OCI-LY1 (cell line): ENCODE measurements at regions not wholly inside any gene's neighbourhood (a gene's known extent, or its start where the extent isn't known, plus 50 kb on each side); places are given as distances from the start of the nearest gene placed in this dataset.

Experiments used
- H2AFZ ChIP-seq: fragments of 200-600 bp; sonication (generic), shearing (Covaris generic); 2 replicates; pipeline ENCODE4 v1.6.0; 2014; ENCODE audit warnings: antibody characterized with exemption, mild to moderate bottlenecking, low read length
- H3F3A ChIP-seq: fragments of 200-600 bp; sonication (generic), shearing (Covaris generic); 2 replicates; pipeline ENCODE4 v1.6.0; 2014; ENCODE audit warnings: mild to moderate bottlenecking, antibody characterized with exemption, low read length, moderate library complexity; ENCODE audit not compliant: insufficient read depth
- H3K27ac ChIP-seq: fragments of 200-600 bp; sonication (generic); 2 replicates; pipeline ENCODE4 v1.5.1; 2014; ENCODE audit warnings: low read length, mixed run types, mild to moderate bottlenecking, low read depth; ENCODE audit not compliant: poor library complexity, severe bottlenecking
- H3K27me3 ChIP-seq: fragments of 200-600 bp; sonication (generic); 2 replicates; pipeline ENCODE4 v1.6.0; 2014; ENCODE audit warnings: antibody characterized with exemption, mild to moderate bottlenecking, low read length, moderate library complexity; ENCODE audit not compliant: insufficient read depth
- H3K36me3 ChIP-seq: fragments of 200-600 bp; sonication (generic); 2 replicates; pipeline ENCODE4 v1.6.1; 2014; ENCODE audit warnings: mild to moderate bottlenecking, antibody characterized with exemption, low read length, moderate library complexity, mixed read lengths; ENCODE audit not compliant: insufficient read depth
- H3K4me1 ChIP-seq: fragments of 200-600 bp; sonication (generic); 2 replicates; pipeline ENCODE4 v1.5.1; 2014; ENCODE audit warnings: mild to moderate bottlenecking, low read length, moderate library complexity; ENCODE audit not compliant: insufficient read depth, severe bottlenecking
- H3K4me2 ChIP-seq: fragments of 200-600 bp; sonication (generic), shearing (Covaris generic); 2 replicates; pipeline ENCODE4 v1.6.1; 2014; ENCODE audit warnings: low read length
- H3K4me3 ChIP-seq: fragments of 200-600 bp; sonication (generic); 2 replicates; pipeline ENCODE4 v1.5.1; 2014; ENCODE audit warnings: low read length, low read depth, mild to moderate bottlenecking, mixed read lengths; ENCODE audit not compliant: poor library complexity, severe bottlenecking
- H3K79me2 ChIP-seq: fragments of 200-600 bp; shearing (Covaris generic); 2 replicates; pipeline ENCODE4 v1.6.1; 2016; ENCODE audit warnings: mixed run types, low read length, mixed read lengths; ENCODE audit not compliant: insufficient read depth
- H3K9ac ChIP-seq: fragments of 200-600 bp; sonication (generic), shearing (Covaris generic); 2 replicates; pipeline ENCODE4 v1.6.1; 2014; ENCODE audit warnings: mild to moderate bottlenecking, low read length, mixed read lengths
- H3K9me2 ChIP-seq: fragments of 200-600 bp; sonication (generic), shearing (Covaris generic); 2 replicates; pipeline ENCODE4 v1.6.1; 2014; ENCODE audit warnings: low read depth, mild to moderate bottlenecking, low read length, mixed read lengths
- H3K9me3 ChIP-seq: fragments of 200-600 bp; shearing (Covaris generic); 2 replicates; pipeline ENCODE4 v1.6.1; 2014; ENCODE audit warnings: low read length, mixed read lengths
- H4K20me1 ChIP-seq: fragments of 200-600 bp; sonication (generic), shearing (Covaris generic); 2 replicates; pipeline ENCODE4 v1.6.0; 2016; ENCODE audit warnings: mild to moderate bottlenecking, low read length; ENCODE audit not compliant: insufficient read depth
- EZH2 ChIP-seq: fragments of 200-600 bp; sonication (generic), shearing (Covaris generic); IDR thresholded peaks from 2 replicates; pipeline ENCODE4 v1.8.0; 2017; ENCODE audit warnings: borderline replicate concordance, mixed run types, mild to moderate bottlenecking, antibody characterized with exemption, low read length, moderate library complexity, mixed read lengths
- TF ChIP-seq, protein P1 (sequence below): fragments of 200-600 bp; sonication (generic), shearing (Covaris generic); IDR thresholded peaks from 2 replicates; pipeline ENCODE4 v1.5.1; 2017; ENCODE audit warnings: mild to moderate bottlenecking, antibody characterized with exemption, low read length, moderate library complexity, mixed read lengths

- Histone ChIP-seq H3F3A (no peaks in the 10 kb centered on the region), H3K9me3 (no peaks in the 10 kb centered on the region), H3K27ac (no peak overlapping the region), H4K20me1 (no peaks in the 10 kb centered on the region), H3K4me1 (no peaks in the 10 kb centered on the region), H3K9me2 (no peaks in the 10 kb centered on the region), H3K4me2 (no peak overlapping the region), H3K79me2 (no peaks in the 10 kb centered on the region), H2AFZ (no peak overlapping the region), H3K36me3 (no peaks in the 10 kb centered on the region), H3K9ac (no peak overlapping the region), H3K4me3 (no peak overlapping the region), H3K27me3 (no peaks in the 10 kb centered on the region)
- TF ChIP-seq, protein P1, sequence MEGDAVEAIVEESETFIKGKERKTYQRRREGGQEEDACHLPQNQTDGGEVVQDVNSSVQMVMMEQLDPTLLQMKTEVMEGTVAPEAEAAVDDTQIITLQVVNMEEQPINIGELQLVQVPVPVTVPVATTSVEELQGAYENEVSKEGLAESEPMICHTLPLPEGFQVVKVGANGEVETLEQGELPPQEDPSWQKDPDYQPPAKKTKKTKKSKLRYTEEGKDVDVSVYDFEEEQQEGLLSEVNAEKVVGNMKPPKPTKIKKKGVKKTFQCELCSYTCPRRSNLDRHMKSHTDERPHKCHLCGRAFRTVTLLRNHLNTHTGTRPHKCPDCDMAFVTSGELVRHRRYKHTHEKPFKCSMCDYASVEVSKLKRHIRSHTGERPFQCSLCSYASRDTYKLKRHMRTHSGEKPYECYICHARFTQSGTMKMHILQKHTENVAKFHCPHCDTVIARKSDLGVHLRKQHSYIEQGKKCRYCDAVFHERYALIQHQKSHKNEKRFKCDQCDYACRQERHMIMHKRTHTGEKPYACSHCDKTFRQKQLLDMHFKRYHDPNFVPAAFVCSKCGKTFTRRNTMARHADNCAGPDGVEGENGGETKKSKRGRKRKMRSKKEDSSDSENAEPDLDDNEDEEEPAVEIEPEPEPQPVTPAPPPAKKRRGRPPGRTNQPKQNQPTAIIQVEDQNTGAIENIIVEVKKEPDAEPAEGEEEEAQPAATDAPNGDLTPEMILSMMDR = no peak
- TF ChIP-seq EZH2 = no peak
Measured at GRCh38 chr2:35081622-35082015, 1274.0 kb upstream of the CRIM1 start.

- Histone ChIP-seq H3K79me2 (no peaks in the 10 kb centered on the region), H3K9me2 (no peaks in the 10 kb centered on the region), H3K4me1 (no peaks in the 10 kb centered on the region), H3K36me3 (no peaks in the 10 kb centered on the region), H3K27me3 (no peaks in the 10 kb centered on the region), H3K4me2 (no peak overlapping the region), H3K4me3 (no peak overlapping the region), H3K9ac (no peak overlapping the region), H4K20me1 (no peaks in the 10 kb centered on the region), H2AFZ (no peak overlapping the region), H3K9me3 (no peaks in the 10 kb centered on the region), H3F3A (no peaks in the 10 kb centered on the region), H3K27ac (no peak overlapping the region)
- TF ChIP-seq, protein P1 = no peak
- TF ChIP-seq EZH2 = no peak
Measured at GRCh38 chr2:35081001-35081621, 1274.5 kb upstream of the CRIM1 start.

GRCh38 chr2:35080231-35080910 lies 1275.2 kb upstream of the CRIM1 start:
- no peaks in the 10 kb centered on the region for H4K20me1 ChIP-seq
- H3K79me2 ChIP-seq = no peaks in the 10 kb centered on the region
- no peaks in the 10 kb centered on the region for H3K9me2 ChIP-seq
- H3K4me3 ChIP-seq = no peak overlapping the region
- no peaks in the 10 kb centered on the region for H3K27me3 ChIP-seq
- no peaks in the 10 kb centered on the region for H3K9me3 ChIP-seq
- H3K36me3 ChIP-seq = no peaks in the 10 kb centered on the region
- H3K9ac ChIP-seq = no peak overlapping the region
- TF ChIP-seq, protein P1 = no peak
- no peak overlapping the region for H2AFZ ChIP-seq
- no peaks in the 10 kb centered on the region for H3K4me1 ChIP-seq
- no peaks in the 10 kb centered on the region for H3F3A ChIP-seq
- no peak overlapping the region for H3K4me2 ChIP-seq
- no peak overlapping the region for H3K27ac ChIP-seq
